ENCODE measurements at regions not wholly inside any gene's neighbourhood (a gene's known extent, or its start where the extent isn't known, plus 50 kb on each side); places are given as distances from the start of the nearest gene placed in this dataset.
A peak's percentile ranks its signal among the peaks of the same experiment; 100 is the strongest.

DNA sequence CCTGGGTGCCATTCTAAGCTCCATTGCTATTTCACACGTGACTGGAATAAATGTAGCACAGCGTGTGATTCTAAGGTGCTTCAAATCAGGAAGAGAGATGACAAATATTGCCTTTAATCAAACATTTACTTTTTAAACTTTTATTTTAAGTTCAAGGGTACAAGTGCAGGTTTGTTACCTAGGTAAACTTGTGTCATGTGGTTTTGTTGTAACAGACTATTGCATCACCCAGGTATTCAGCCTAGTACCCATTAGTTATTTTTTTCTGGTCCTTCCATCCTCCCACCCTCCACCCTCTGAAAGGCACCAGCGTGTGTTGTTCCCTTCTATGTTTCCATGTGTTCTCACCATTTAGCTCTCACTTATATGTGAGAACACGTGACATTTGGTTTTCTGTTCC, 510.8 kb downstream of the PLOD2 start:
- Mint-ChIP-seq H3K4me1 (ENCODE audit: insufficient read depth, unreplicated experiment) (no peaks in the 10 kb centered on the region), H3K9me3 (ENCODE audit: unreplicated experiment) (no peaks in the 10 kb centered on the region), H3K4me3 (ENCODE audit: unreplicated experiment) (no peak overlapping the region), H3K27me3 (ENCODE audit: insufficient read depth, unreplicated experiment) (no peaks in the 10 kb centered on the region), H3K36me3 (ENCODE audit: insufficient read depth, unreplicated experiment) (no peaks in the 10 kb centered on the region), H3K27ac (ENCODE audit: low read depth, unreplicated experiment) (no peak overlapping the region)
- no TSS peak for BruUV-seq (replicated peaks)
- POLR2A ChIA-PET, result no interaction called here
- DNase-seq (ENCODE audit: unreplicated experiment), result no peak
- intact Hi-C loops (cut with micrococcal nuclease), result no loop called here
- TF ChIP-seq, protein P1, sequence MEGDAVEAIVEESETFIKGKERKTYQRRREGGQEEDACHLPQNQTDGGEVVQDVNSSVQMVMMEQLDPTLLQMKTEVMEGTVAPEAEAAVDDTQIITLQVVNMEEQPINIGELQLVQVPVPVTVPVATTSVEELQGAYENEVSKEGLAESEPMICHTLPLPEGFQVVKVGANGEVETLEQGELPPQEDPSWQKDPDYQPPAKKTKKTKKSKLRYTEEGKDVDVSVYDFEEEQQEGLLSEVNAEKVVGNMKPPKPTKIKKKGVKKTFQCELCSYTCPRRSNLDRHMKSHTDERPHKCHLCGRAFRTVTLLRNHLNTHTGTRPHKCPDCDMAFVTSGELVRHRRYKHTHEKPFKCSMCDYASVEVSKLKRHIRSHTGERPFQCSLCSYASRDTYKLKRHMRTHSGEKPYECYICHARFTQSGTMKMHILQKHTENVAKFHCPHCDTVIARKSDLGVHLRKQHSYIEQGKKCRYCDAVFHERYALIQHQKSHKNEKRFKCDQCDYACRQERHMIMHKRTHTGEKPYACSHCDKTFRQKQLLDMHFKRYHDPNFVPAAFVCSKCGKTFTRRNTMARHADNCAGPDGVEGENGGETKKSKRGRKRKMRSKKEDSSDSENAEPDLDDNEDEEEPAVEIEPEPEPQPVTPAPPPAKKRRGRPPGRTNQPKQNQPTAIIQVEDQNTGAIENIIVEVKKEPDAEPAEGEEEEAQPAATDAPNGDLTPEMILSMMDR (IDR thresholded peaks at IDR 0.05; ENCODE audit: unreplicated experiment), result no peak
- CTCF ChIA-PET, result interaction anchor here (0.6 to 0.7 kb wide), 2 partner anchors 43 to 376 kb away, joined by 3 to 4 read pairs; no protein-coding TSS in a partner anchor

DNA sequence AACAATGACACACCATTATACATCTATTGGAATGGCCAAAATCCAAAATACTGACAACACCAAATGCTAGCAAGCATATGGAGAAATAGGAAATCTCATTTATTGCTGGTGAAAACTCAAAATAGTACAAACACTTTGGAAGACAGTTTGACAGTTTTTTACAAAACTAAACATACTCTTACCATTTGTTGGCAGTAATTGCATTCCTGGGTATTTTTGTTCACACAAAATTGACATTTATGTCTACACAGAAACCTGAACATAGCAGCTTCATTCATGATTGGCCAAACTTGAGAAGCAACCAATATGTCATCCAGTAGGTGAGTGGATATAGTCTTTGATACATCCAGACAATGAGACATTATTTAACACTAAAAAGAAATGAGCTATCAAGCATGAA, 489.9 kb downstream of the PLOD2 start:
- Mint-ChIP-seq H3K36me3 (ENCODE audit: insufficient read depth, unreplicated experiment) (no peaks in the 10 kb centered on the region), H3K4me3 (ENCODE audit: unreplicated experiment) (no peak overlapping the region), H3K9me3 (ENCODE audit: unreplicated experiment) (no peaks in the 10 kb centered on the region), H3K27me3 (ENCODE audit: insufficient read depth, unreplicated experiment) (no peaks in the 10 kb centered on the region), H3K27ac (ENCODE audit: low read depth, unreplicated experiment) (no peak overlapping the region), H3K4me1 (ENCODE audit: insufficient read depth, unreplicated experiment) (no peaks in the 10 kb centered on the region)
- POLR2A ChIA-PET, result no interaction called here
- CTCF ChIA-PET, result interaction anchor here (0.5 kb wide), 1 partner anchor 84 kb away, joined by 3 read pairs; no protein-coding TSS in a partner anchor
- TF ChIP-seq, protein P1 (IDR thresholded peaks at IDR 0.05; ENCODE audit: unreplicated experiment), result no peak
- DNase-seq (ENCODE audit: unreplicated experiment), result no peak
- intact Hi-C loops (cut with micrococcal nuclease), result no loop called here
- no TSS peak for BruUV-seq (replicated peaks)

DNA sequence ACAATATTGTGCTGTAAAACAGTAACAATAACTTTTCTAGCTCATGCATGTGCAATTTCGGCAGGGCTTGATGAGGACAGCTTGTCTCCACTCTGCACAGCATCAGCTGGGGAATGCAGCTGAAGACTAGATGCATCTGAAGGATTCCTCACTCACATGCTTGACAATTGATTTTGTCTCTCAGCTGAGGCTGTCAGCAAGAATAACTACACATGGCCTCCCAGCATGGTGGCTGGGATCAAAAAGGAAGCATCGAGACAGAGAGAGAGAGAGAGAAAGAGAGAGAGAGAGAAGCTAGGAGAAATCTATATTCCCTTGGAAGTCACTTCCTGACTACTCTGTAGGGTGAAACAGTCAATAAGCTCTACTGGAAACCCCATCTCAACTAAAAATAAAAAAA, 487.1 kb downstream of the PLOD2 start:
- H3K4me3 Mint-ChIP-seq (ENCODE audit: unreplicated experiment), result no peak overlapping the region
- peaks cover 7% of the 10 kb centered on the region for H3K4me1 Mint-ChIP-seq (ENCODE audit: insufficient read depth, unreplicated experiment)
- H3K9me3 Mint-ChIP-seq (ENCODE audit: unreplicated experiment), result no peaks in the 10 kb centered on the region
- POLR2A ChIA-PET, result no interaction called here
- H3K27ac Mint-ChIP-seq (ENCODE audit: low read depth, unreplicated experiment), result no peak overlapping the region
- TF ChIP-seq, protein P1 (IDR thresholded peaks at IDR 0.05; ENCODE audit: unreplicated experiment), result no peak
- H3K36me3 Mint-ChIP-seq (ENCODE audit: insufficient read depth, unreplicated experiment), result no peaks in the 10 kb centered on the region
- H3K27me3 Mint-ChIP-seq (ENCODE audit: insufficient read depth, unreplicated experiment), result no peaks in the 10 kb centered on the region
- CTCF ChIA-PET, result interaction anchor here (0.6 kb wide), 1 partner anchor 909 kb away, joined by 3 read pairs; no protein-coding TSS in a partner anchor
- no peak for DNase-seq (ENCODE audit: unreplicated experiment)
- intact Hi-C loops (cut with micrococcal nuclease), result no loop called here
- BruUV-seq (replicated peaks), result no TSS peak

DNA sequence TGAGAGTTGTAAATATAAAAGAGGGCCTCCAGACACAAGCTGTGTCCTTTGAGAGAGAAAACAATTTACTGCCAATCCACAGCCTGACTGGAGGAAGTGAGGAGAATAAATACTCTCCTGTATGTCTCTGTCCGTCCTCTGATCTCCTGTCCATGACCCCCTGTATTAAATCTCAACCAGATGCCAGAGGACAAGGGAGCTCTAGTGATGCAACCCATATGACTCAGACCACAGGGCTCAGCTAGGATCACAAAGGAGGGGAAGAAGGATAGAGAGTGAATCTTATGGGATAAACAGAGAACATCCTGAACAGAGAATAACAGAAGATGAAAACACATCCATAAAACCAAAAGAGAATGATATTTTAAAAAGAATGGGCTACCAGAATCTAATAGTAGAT, 482.6 kb downstream of the PLOD2 start:
- CTCF ChIA-PET, result no interaction called here
- TF ChIP-seq, protein P1 (IDR thresholded peaks at IDR 0.05; ENCODE audit: unreplicated experiment), result no peak
- peak; percentile 39 for DNase-seq (ENCODE audit: unreplicated experiment)
- H3K27ac Mint-ChIP-seq (ENCODE audit: low read depth, unreplicated experiment), result no peak overlapping the region
- H3K4me1 Mint-ChIP-seq (ENCODE audit: insufficient read depth, unreplicated experiment), result peaks cover 7% of the 10 kb centered on the region
- no TSS peak for BruUV-seq (replicated peaks)
- POLR2A ChIA-PET, result no interaction called here
- no peak overlapping the region for H3K4me3 Mint-ChIP-seq (ENCODE audit: unreplicated experiment)
- no peaks in the 10 kb centered on the region for H3K27me3 Mint-ChIP-seq (ENCODE audit: insufficient read depth, unreplicated experiment)
- intact Hi-C loops (cut with micrococcal nuclease), result no loop called here
- no peaks in the 10 kb centered on the region for H3K36me3 Mint-ChIP-seq (ENCODE audit: insufficient read depth, unreplicated experiment)
- H3K9me3 Mint-ChIP-seq (ENCODE audit: unreplicated experiment), result no peaks in the 10 kb centered on the region
